ENCODE measurements at regions not wholly inside any gene's neighbourhood (a gene's known extent, or its start where the extent isn't known, plus 50 kb on each side); places are given as distances from the start of the nearest gene placed in this dataset.

DNA sequence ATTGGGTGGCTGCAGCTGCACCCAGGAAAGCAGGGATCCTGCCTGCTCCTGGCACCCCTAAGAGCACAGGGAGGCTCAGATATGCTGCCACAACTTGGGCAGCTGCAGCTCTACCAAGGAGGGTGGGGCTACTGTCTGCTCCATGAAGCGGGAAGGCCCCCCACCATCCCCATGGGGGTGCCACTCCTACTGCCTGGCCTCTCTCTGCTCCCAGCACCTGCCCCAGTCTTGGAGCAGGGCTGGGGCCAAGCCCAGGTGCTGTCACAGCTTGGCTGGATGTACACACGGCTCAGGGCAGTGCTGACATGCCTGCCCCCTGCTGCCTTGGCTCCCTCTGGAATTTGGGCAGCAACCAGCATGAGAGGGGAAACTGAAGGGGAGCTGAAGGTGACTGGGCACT lies 214.7 kb upstream of the PLPPR1 start:
- TF ChIP-seq CTCF (IDR thresholded peaks at IDR 0.05) (no peak), POLR2A (IDR thresholded peaks at IDR 0.05) (no peak)

Data from Peyer's patch (tissue), 4 donors.